HepG2 (cell line): ENCODE measurements at regions not wholly inside any gene's neighbourhood (a gene's known extent, or its start where the extent isn't known, plus 50 kb on each side); places are given as distances from the start of the nearest gene placed in this dataset.

Source experiments
- ARID2 ChIP-seq: sonication (generic); formaldehyde crosslinking; IDR thresholded peaks from 2 replicates; pipeline ENCODE4 v1.8.1; 2022; ENCODE audit warnings: mild to moderate bottlenecking, missing genetic modification reagents, borderline replicate concordance
- CTCF ChIP-seq: sonication (generic); formaldehyde crosslinking; IDR thresholded peaks from 2 replicates; pipeline ENCODE4 v1.5.0; 2020; ENCODE audit warnings: mild to moderate bottlenecking, missing genetic modification reagents, moderate library complexity
- FOXA3 ChIP-seq: IDR thresholded peaks from 2 replicates; pipeline ENCODE4 v1.6.1; 2016; ENCODE audit warnings: missing genetic modification reagents, missing compliant biosample characterization
- GATAD1 ChIP-seq: IDR thresholded peaks from 2 replicates; pipeline ENCODE4 v1.6.1; 2016; ENCODE audit warnings: missing genetic modification reagents, missing compliant biosample characterization
- HNF1A ChIP-seq, 2 experiments: sonication (generic) in 1 of 2; formaldehyde crosslinking in 1 of 2; IDR thresholded peaks; 2 replicates each; pipeline versions ENCODE4 v1.4.0 to v1.6.1; 2016 to 2020; ENCODE audit warnings: borderline replicate concordance in 1 of 2, low read depth in 1 of 2, mild to moderate bottlenecking in 1 of 2, missing genetic modification reagents in 1 of 2
- KMT2B ChIP-seq: IDR thresholded peaks from 2 replicates; pipeline ENCODE4 v1.6.1; 2016; ENCODE audit warnings: missing genetic modification reagents, missing compliant biosample characterization
- MAZ ChIP-seq, 2 experiments: sonication (generic) in 1 of 2; formaldehyde crosslinking in 1 of 2; IDR thresholded peaks; 2 replicates each; pipeline versions ENCODE4 v1.5.0 to v1.6.1; 2012 to 2020; ENCODE audit warnings: low read depth in 2 of 2, mild to moderate bottlenecking in 2 of 2, borderline replicate concordance in 1 of 2, improper control_type of control experiment in 1 of 2, low read length in 1 of 2, missing genetic modification reagents in 1 of 2, moderate library complexity in 1 of 2
- POLR2A ChIP-seq, 2 experiments: IDR thresholded peaks; 2 replicates each; pipeline ENCODE4 v1.6.1; 2011; ENCODE audit warnings: low read depth in 2 of 2, low read length in 2 of 2, mild to moderate bottlenecking in 1 of 2, moderate library complexity in 1 of 2; ENCODE audit not compliant: insufficient read depth in 1 of 2
- PREB ChIP-seq: sonication (generic); formaldehyde crosslinking; IDR thresholded peaks from 2 replicates; pipeline ENCODE4 v1.4.0; 2020; ENCODE audit warnings: missing genetic modification reagents
- ZNF432 ChIP-seq: sonication (generic); formaldehyde crosslinking; IDR thresholded peaks from 2 replicates; pipeline ENCODE4 v1.5.0; 2020; ENCODE audit warnings: missing genetic modification reagents, mild to moderate bottlenecking, borderline replicate concordance
- ZSCAN12 ChIP-seq: sonication (generic); formaldehyde crosslinking; IDR thresholded peaks from 2 replicates; pipeline ENCODE4 v1.9.0; 2021; ENCODE audit warnings: mild to moderate bottlenecking, missing genetic modification reagents
- TF ChIP-seq, protein P1 (sequence below): sonication (generic); formaldehyde crosslinking; IDR thresholded peaks from 2 replicates; pipeline ENCODE4 v1.8.0; 2023; ENCODE audit warnings: mild to moderate bottlenecking, missing genetic modification reagents
- TF ChIP-seq, protein P2 (sequence below): sonication (generic); formaldehyde crosslinking; IDR thresholded peaks from 2 replicates; pipeline ENCODE4 v1.8.0; 2022; ENCODE audit warnings: low read depth, missing genetic modification reagents

GRCh38 chr1:66434096-66434495 is 99.9 kb upstream of the SGIP1 start:
- TF ChIP-seq MAZ (IDR thresholded peaks at IDR 0.05; ENCODE audit: borderline replicate concordance, low read depth, low read length) = no peak
- no peak for TF ChIP-seq MAZ (CRISPR knock-in tag; IDR thresholded peaks at IDR 0.05; ENCODE audit: low read depth)
- no peak for TF ChIP-seq ARID2 (CRISPR knock-in tag)
- TF ChIP-seq ZSCAN12 = no peak
- TF ChIP-seq KMT2B (CRISPR knock-in tag) = no peak
- no peak for TF ChIP-seq FOXA3 (CRISPR knock-in tag)
- TF ChIP-seq, protein P1, sequence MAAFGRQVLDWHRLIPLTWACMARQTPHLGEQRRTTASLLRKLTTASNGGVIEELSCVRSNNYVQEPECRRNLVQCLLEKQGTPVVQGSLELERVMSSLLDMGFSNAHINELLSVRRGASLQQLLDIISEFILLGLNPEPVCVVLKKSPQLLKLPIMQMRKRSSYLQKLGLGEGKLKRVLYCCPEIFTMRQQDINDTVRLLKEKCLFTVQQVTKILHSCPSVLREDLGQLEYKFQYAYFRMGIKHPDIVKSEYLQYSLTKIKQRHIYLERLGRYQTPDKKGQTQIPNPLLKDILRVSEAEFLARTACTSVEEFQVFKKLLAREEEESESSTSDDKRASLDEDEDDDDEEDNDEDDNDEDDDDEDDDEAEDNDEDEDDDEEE (CRISPR knock-in tag) = no peak
- TF ChIP-seq PREB (CRISPR knock-in tag) = no peak
- TF ChIP-seq ZNF432 (CRISPR knock-in tag) = no peak
- TF ChIP-seq, protein P2, sequence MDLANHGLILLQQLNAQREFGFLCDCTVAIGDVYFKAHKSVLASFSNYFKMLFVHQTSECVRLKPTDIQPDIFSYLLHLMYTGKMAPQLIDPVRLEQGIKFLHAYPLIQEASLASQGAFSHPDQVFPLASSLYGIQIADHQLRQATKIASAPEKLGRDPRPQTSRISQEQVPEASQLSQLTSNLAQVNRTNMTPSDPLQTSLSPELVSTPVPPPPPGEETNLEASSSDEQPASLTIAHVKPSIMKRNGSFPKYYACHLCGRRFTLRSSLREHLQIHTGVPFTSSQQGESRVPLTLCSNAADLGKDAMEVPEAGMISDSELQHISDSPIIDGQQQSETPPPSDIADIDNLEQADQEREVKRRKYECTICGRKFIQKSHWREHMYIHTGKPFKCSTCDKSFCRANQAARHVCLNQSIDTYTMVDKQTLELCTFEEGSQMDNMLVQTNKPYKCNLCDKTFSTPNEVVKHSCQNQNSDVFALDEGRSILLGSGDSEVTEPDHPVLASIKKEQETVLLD (CRISPR knock-in tag) = no peak
- no peak for TF ChIP-seq CTCF (CRISPR knock-in tag)
- no peak for TF ChIP-seq POLR2A (IDR thresholded peaks at IDR 0.05; ENCODE audit: insufficient read depth in 1 of 2, low read depth in 2 of 2, low read length in 2 of 2)
- no peak for TF ChIP-seq GATAD1 (CRISPR knock-in tag)
- TF ChIP-seq HNF1A (IDR thresholded peaks at IDR 0.05; ENCODE audit: low read depth) = no peak
- TF ChIP-seq HNF1A (CRISPR knock-in tag; IDR thresholded peaks at IDR 0.05; ENCODE audit: borderline replicate concordance) = no peak
